DOHH2 (cell line): ENCODE measurements at regions not wholly inside any gene's neighbourhood (a gene's known extent, or its start where the extent isn't known, plus 50 kb on each side); places are given as distances from the start of the nearest gene placed in this dataset.

ENCODE experiments used
- EZH2phosphoT487 ChIP-seq: fragments of 200-600 bp; sonication (generic); IDR thresholded peaks from 2 replicates; pipeline ENCODE4 v1.6.1; 2017; ENCODE audit warnings: borderline replicate concordance, mild to moderate bottlenecking, antibody characterized with exemption, low read length, moderate library complexity, mixed read lengths
- TF ChIP-seq, protein P1 (sequence below): fragments of 200-600 bp; sonication (generic); IDR thresholded peaks from one replicate; pipeline ENCODE4 v1.5.1; 2014; ENCODE audit warnings: antibody characterized with exemption, mild to moderate bottlenecking, low read depth, low read length; ENCODE audit not compliant: poor library complexity, severe bottlenecking

DNA sequence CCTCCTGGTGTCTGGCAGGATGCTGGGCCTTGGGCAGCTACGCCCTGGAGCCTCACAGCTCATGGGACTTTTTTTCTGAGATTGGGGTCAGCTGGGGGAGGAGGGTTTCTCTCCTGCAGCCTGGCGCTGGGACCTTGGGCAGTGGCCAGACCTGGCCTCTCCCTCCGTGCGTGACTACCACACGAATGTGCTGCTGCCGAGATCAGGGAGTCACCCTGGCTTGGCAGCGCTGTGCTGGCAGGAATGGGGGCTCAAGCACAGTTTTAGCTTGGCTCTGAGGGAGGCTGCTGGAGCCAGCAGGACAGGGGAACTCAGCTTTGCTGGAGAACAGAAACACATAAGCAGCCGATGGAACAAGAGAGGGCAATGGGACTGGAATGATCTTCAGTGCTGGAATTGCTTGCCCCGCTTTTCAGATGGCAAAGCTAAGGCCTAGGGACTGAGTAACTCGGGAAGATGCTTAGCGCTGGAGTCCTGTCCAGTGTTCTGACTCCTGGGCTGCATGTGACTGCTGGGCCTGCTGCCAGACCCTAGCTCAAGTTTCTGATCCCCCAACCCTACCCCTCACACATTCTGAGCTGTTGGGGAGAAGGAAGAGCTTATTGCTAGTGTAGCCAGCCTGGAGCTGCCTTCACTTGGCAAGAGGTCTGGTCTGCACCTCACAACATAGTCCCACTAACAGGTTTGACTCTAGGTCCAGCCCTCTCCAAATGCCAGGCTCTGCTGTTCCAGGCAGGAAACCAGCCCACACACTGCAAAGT, 69.9 kb downstream of the NAV1 start:
- TF ChIP-seq, protein P1, sequence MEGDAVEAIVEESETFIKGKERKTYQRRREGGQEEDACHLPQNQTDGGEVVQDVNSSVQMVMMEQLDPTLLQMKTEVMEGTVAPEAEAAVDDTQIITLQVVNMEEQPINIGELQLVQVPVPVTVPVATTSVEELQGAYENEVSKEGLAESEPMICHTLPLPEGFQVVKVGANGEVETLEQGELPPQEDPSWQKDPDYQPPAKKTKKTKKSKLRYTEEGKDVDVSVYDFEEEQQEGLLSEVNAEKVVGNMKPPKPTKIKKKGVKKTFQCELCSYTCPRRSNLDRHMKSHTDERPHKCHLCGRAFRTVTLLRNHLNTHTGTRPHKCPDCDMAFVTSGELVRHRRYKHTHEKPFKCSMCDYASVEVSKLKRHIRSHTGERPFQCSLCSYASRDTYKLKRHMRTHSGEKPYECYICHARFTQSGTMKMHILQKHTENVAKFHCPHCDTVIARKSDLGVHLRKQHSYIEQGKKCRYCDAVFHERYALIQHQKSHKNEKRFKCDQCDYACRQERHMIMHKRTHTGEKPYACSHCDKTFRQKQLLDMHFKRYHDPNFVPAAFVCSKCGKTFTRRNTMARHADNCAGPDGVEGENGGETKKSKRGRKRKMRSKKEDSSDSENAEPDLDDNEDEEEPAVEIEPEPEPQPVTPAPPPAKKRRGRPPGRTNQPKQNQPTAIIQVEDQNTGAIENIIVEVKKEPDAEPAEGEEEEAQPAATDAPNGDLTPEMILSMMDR, result no peak
- TF ChIP-seq EZH2phosphoT487, result no peak
